ENCODE measurements at regions not wholly inside any gene's neighbourhood (a gene's known extent, or its start where the extent isn't known, plus 50 kb on each side); places are given as distances from the start of the nearest gene placed in this dataset.

- H3K9me3 ChIP-seq (ENCODE audit: control insufficient read depth in 1 of 2, low read length in 2 of 2): peaks cover 3 to 5% of the 10 kb centered on the region in 2 donors
- no peak overlapping the region for H3K4me3 ChIP-seq (ENCODE audit: low read depth in 1 of 2, low read length in 2 of 2)
- H3K27me3 ChIP-seq (ENCODE audit: low read depth, low read length): no peaks in the 10 kb centered on the region
- no peaks in the 10 kb centered on the region for H3K36me3 ChIP-seq (ENCODE audit: control insufficient read depth in 1 of 2, insufficient read depth in 2 of 2, low read length in 2 of 2)
- H3K27ac ChIP-seq (ENCODE audit: low read length): no peak overlapping the region
- H3K4me1 ChIP-seq (ENCODE audit: control insufficient read depth in 1 of 2, insufficient read depth in 2 of 2, low read length in 2 of 2): no peaks in the 10 kb centered on the region
These were observed 2725.5 kb downstream of the ARAP2 start for GRCh38 chr4:33518856-33519255.

GRCh38 chr4:33532821-33533220 lies 2711.5 kb downstream of the ARAP2 start:
- H3K27me3 ChIP-seq (ENCODE audit: low read depth, low read length): no peaks in the 10 kb centered on the region
- H3K9me3 ChIP-seq (ENCODE audit: control insufficient read depth in 1 of 2, low read length in 2 of 2): no peaks in the 10 kb centered on the region
- no peaks in the 10 kb centered on the region for H3K36me3 ChIP-seq (ENCODE audit: control insufficient read depth in 1 of 2, insufficient read depth in 2 of 2, low read length in 2 of 2)
- H3K27ac ChIP-seq (ENCODE audit: low read length): no peak overlapping the region
- no peak overlapping the region for H3K4me3 ChIP-seq (ENCODE audit: low read depth in 1 of 2, low read length in 2 of 2)
- no peaks in the 10 kb centered on the region for H3K4me1 ChIP-seq (ENCODE audit: control insufficient read depth in 1 of 2, insufficient read depth in 2 of 2, low read length in 2 of 2)

DNA sequence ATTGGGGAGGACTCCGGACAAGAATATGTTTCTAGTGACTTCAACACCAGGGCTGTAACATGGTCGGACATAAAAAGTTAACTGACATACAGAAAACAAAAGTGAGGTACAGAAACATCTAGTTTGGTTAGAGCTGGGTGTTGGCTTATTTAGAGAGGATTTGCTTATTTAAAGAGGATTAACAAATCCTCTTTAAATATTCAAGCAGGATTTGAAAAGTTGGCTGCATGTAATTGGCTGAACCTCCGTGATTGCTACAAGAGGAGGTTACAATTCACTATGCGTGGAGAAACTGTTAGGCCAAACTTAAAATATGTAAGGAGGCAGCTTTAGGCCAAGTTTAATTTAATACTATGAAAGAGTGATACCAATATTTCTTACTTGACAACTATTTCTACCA lies 2707.4 kb downstream of the ARAP2 start:
- Histone ChIP-seq H3K9me3 (ENCODE audit: control insufficient read depth in 1 of 2, low read length in 2 of 2) (no peaks in the 10 kb centered on the region), H3K27me3 (ENCODE audit: low read depth, low read length) (no peaks in the 10 kb centered on the region), H3K4me3 (ENCODE audit: low read depth in 1 of 2, low read length in 2 of 2) (no peak overlapping the region), H3K27ac (ENCODE audit: low read length) (no peak overlapping the region), H3K36me3 (ENCODE audit: control insufficient read depth in 1 of 2, insufficient read depth in 2 of 2, low read length in 2 of 2) (no peaks in the 10 kb centered on the region), H3K4me1 (ENCODE audit: control insufficient read depth in 1 of 2, insufficient read depth in 2 of 2, low read length in 2 of 2) (no peaks in the 10 kb centered on the region)

DNA sequence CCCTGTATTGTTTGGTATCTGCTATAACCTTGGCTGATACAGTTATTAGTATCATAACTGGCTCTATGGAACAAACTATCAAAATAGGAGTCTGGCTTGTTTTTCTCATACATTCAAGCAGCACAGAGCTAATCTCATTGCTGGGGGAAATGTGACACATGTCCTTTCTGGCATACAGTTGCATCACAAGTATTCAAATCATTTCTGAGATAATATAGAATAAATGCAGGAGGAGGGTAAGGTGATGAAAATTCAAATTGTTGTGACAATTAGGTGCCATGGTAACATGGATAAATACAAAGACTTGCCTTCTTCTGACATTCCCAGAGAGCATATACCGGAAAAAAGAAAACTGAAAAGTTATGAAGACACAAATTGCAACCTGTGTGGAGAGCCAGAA lies 2706.8 kb downstream of the ARAP2 start:
- Histone ChIP-seq H3K9me3 (ENCODE audit: control insufficient read depth in 1 of 2, low read length in 2 of 2) (no peaks in the 10 kb centered on the region), H3K4me1 (ENCODE audit: control insufficient read depth in 1 of 2, insufficient read depth in 2 of 2, low read length in 2 of 2) (no peaks in the 10 kb centered on the region), H3K36me3 (ENCODE audit: control insufficient read depth in 1 of 2, insufficient read depth in 2 of 2, low read length in 2 of 2) (no peaks in the 10 kb centered on the region), H3K27me3 (ENCODE audit: low read depth, low read length) (no peaks in the 10 kb centered on the region), H3K27ac (ENCODE audit: low read length) (no peak overlapping the region), H3K4me3 (ENCODE audit: low read depth in 1 of 2, low read length in 2 of 2) (no peak overlapping the region)

DNA sequence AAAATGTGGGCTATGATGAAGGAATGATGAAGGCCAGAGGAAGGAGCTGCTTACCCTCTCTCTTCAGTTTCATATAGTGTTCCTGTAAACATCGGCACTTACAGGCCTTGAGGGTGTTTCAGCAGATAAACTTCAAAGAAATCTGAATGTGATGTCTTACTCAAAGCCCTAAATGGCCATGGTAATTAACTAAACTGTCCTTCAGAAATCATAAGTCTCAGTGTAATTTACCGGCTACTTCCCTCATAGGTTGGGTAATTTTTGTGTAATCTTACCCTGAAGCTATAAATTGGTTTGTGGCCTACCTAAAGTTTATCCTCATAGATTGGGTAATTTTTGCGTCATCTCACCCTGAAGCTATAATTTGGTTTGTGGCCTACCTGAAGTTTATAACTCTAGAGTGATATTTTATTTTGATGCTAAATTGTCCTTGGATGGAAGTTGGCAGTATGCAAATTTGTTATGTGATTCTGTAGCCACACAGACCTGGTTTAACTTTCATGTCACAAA lies 2700.3 kb downstream of the ARAP2 start:
- H3K36me3 ChIP-seq (ENCODE audit: control insufficient read depth in 1 of 2, insufficient read depth in 2 of 2, low read length in 2 of 2): no peaks in the 10 kb centered on the region
- H3K4me3 ChIP-seq (ENCODE audit: low read depth in 1 of 2, low read length in 2 of 2): peak overlapping the region in 1 of 2 donors; percentile 1
- no peaks in the 10 kb centered on the region for H3K27me3 ChIP-seq (ENCODE audit: low read depth, low read length)
- no peak overlapping the region for H3K27ac ChIP-seq (ENCODE audit: low read length)
- no peaks in the 10 kb centered on the region for H3K4me1 ChIP-seq (ENCODE audit: control insufficient read depth in 1 of 2, insufficient read depth in 2 of 2, low read length in 2 of 2)
- H3K9me3 ChIP-seq (ENCODE audit: control insufficient read depth in 1 of 2, low read length in 2 of 2): peaks cover 0 to 4% of the 10 kb centered on the region in 2 donors

DNA sequence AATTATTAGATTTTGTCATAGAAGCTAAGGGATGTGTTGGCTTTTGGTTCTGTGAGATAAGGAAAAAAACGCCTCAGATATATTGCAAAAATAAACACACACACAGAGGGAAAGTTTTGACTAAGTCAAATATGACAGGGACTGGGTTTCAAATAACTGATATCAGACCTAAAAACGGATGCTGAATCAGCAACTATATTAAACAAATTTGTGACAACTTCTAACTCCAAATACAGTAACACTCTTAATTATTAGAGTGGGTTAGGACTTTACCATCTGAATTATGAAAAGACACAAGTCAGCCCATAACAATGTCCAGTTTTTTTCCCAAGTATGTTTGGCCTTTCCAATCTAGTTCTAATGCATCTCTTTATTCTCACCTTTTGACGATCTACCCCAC lies 2693.1 kb downstream of the ARAP2 start:
- Histone ChIP-seq H3K4me1 (ENCODE audit: control insufficient read depth in 1 of 2, insufficient read depth in 2 of 2, low read length in 2 of 2) (no peaks in the 10 kb centered on the region), H3K27me3 (ENCODE audit: low read depth, low read length) (no peaks in the 10 kb centered on the region), H3K9me3 (ENCODE audit: control insufficient read depth in 1 of 2, low read length in 2 of 2) (peaks cover 0 to 2% of the 10 kb centered on the region in 2 donors), H3K36me3 (ENCODE audit: control insufficient read depth in 1 of 2, insufficient read depth in 2 of 2, low read length in 2 of 2) (no peaks in the 10 kb centered on the region), H3K4me3 (ENCODE audit: low read depth in 1 of 2, low read length in 2 of 2) (no peak overlapping the region), H3K27ac (ENCODE audit: low read length) (no peak overlapping the region)

- no peaks in the 10 kb centered on the region for H3K4me1 ChIP-seq (ENCODE audit: control insufficient read depth in 1 of 2, insufficient read depth in 2 of 2, low read length in 2 of 2)
- H3K27ac ChIP-seq (ENCODE audit: low read length): no peak overlapping the region
These were observed 2683.1 kb downstream of the ARAP2 start for GRCh38 chr4:33561259-33561658.

DNA sequence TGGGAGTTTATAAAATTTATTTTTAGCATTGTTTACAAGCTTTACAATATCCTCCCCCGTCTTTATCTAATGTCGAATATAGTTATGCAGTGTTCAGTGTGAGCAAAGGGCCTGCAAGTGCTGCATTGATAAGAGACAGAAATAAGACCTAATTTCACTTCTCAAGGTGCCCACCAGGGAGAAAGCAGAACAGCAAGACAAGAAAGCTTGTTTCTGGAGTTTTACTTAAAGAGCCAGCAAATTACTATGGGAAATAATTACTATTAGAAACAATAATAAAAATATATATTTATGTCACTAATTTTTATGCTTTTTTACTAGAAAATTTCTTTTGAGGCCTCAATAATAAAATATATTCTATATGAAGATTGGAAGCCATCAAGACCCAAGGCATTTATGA lies 2677.7 kb downstream of the ARAP2 start:
- H3K36me3 ChIP-seq (ENCODE audit: control insufficient read depth in 1 of 2, insufficient read depth in 2 of 2, low read length in 2 of 2): no peaks in the 10 kb centered on the region
- H3K4me3 ChIP-seq (ENCODE audit: low read depth in 1 of 2, low read length in 2 of 2): no peak overlapping the region
- no peaks in the 10 kb centered on the region for H3K9me3 ChIP-seq (ENCODE audit: control insufficient read depth in 1 of 2, low read length in 2 of 2)
- H3K27me3 ChIP-seq (ENCODE audit: low read depth, low read length): no peaks in the 10 kb centered on the region
- H3K27ac ChIP-seq (ENCODE audit: low read length): no peak overlapping the region
- no peaks in the 10 kb centered on the region for H3K4me1 ChIP-seq (ENCODE audit: control insufficient read depth in 1 of 2, insufficient read depth in 2 of 2, low read length in 2 of 2)

More at GRCh38 chr4:33561259-33561658, 2683.1 kb downstream of the ARAP2 start:
- no peaks in the 10 kb centered on the region for H3K36me3 ChIP-seq (ENCODE audit: control insufficient read depth in 1 of 2, insufficient read depth in 2 of 2, low read length in 2 of 2)
- no peaks in the 10 kb centered on the region for H3K9me3 ChIP-seq (ENCODE audit: control insufficient read depth in 1 of 2, low read length in 2 of 2)
- no peaks in the 10 kb centered on the region for H3K27me3 ChIP-seq (ENCODE audit: low read depth, low read length)
- H3K4me3 ChIP-seq (ENCODE audit: low read depth in 1 of 2, low read length in 2 of 2): no peak overlapping the region

GRCh38 chr4:33577791-33578190 lies 2666.5 kb downstream of the ARAP2 start:
- Histone ChIP-seq H3K4me3 (ENCODE audit: low read depth in 1 of 2, low read length in 2 of 2) (no peak overlapping the region), H3K4me1 (ENCODE audit: control insufficient read depth in 1 of 2, insufficient read depth in 2 of 2, low read length in 2 of 2) (no peaks in the 10 kb centered on the region), H3K27me3 (ENCODE audit: low read depth, low read length) (no peaks in the 10 kb centered on the region), H3K36me3 (ENCODE audit: control insufficient read depth in 1 of 2, insufficient read depth in 2 of 2, low read length in 2 of 2) (no peaks in the 10 kb centered on the region), H3K27ac (ENCODE audit: low read length) (no peak overlapping the region), H3K9me3 (ENCODE audit: control insufficient read depth in 1 of 2, low read length in 2 of 2) (no peaks in the 10 kb centered on the region)

- no peak overlapping the region for H3K4me3 ChIP-seq (ENCODE audit: low read depth in 1 of 2, low read length in 2 of 2)
- H3K36me3 ChIP-seq (ENCODE audit: control insufficient read depth in 1 of 2, insufficient read depth in 2 of 2, low read length in 2 of 2): no peaks in the 10 kb centered on the region
- H3K4me1 ChIP-seq (ENCODE audit: control insufficient read depth in 1 of 2, insufficient read depth in 2 of 2, low read length in 2 of 2): no peaks in the 10 kb centered on the region
- no peak overlapping the region for H3K27ac ChIP-seq (ENCODE audit: low read length)
- H3K9me3 ChIP-seq (ENCODE audit: control insufficient read depth in 1 of 2, low read length in 2 of 2): no peaks in the 10 kb centered on the region
- H3K27me3 ChIP-seq (ENCODE audit: low read depth, low read length): no peaks in the 10 kb centered on the region
These were observed 2664.4 kb downstream of the ARAP2 start for GRCh38 chr4:33579951-33580350.

GRCh38 chr4:33592701-33593100 lies 2651.6 kb downstream of the ARAP2 start:
- H3K4me1 ChIP-seq (ENCODE audit: control insufficient read depth in 1 of 2, insufficient read depth in 2 of 2, low read length in 2 of 2): no peaks in the 10 kb centered on the region
- peaks cover 18 to 35% of the 10 kb centered on the region in 2 donors for H3K9me3 ChIP-seq (ENCODE audit: control insufficient read depth in 1 of 2, low read length in 2 of 2)
- H3K4me3 ChIP-seq (ENCODE audit: low read depth in 1 of 2, low read length in 2 of 2): peak overlapping the region in 1 of 2 donors; percentile 18

DNA sequence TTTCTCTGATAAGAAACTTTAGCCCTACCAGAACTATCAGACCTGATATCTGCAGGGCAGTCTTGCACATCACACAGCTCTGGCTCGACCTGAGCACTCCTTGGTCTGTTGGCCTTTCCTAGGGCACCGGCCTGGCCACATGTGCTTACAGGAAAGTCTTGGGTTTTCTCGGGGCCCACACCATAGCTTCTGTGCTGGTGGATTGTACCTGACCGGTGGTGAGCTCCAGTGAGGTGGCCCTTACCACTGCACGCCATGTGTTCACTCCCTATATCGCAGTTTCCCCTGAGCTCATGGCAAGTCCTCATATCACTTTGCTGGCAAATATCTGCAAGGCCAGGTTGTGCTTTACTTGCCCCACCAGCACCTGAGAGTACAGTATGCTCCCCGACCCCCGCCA lies 2637.4 kb downstream of the ARAP2 start:
- Histone ChIP-seq H3K36me3 (ENCODE audit: control insufficient read depth in 1 of 2, insufficient read depth in 2 of 2, low read length in 2 of 2) (no peaks in the 10 kb centered on the region), H3K4me1 (ENCODE audit: control insufficient read depth in 1 of 2, insufficient read depth in 2 of 2, low read length in 2 of 2) (no peaks in the 10 kb centered on the region), H3K4me3 (ENCODE audit: low read depth in 1 of 2, low read length in 2 of 2) (no peak overlapping the region), H3K27me3 (ENCODE audit: low read depth, low read length) (no peaks in the 10 kb centered on the region), H3K9me3 (ENCODE audit: control insufficient read depth in 1 of 2, low read length in 2 of 2) (peaks cover 0 to 7% of the 10 kb centered on the region in 2 donors), H3K27ac (ENCODE audit: low read length) (no peak overlapping the region)

More at GRCh38 chr4:33592701-33593100, 2651.6 kb downstream of the ARAP2 start:
- H3K27ac ChIP-seq (ENCODE audit: low read length): no peak overlapping the region
- no peaks in the 10 kb centered on the region for H3K36me3 ChIP-seq (ENCODE audit: control insufficient read depth in 1 of 2, insufficient read depth in 2 of 2, low read length in 2 of 2)
- no peaks in the 10 kb centered on the region for H3K27me3 ChIP-seq (ENCODE audit: low read depth, low read length)
